Activated CD4-positive, alpha-beta T cell treated with anti-CD3 and anti-CD28 coated beads, Interleukin-2, amount 50 U/mL, for 24 hours (primary cell): ENCODE measurements at regions not wholly inside any gene's neighbourhood (a gene's known extent, or its start where the extent isn't known, plus 50 kb on each side); places are given as distances from the start of the nearest gene placed in this dataset.

ENCODE experiments used
- DNase-seq, 2 donors: peaks; one replicate each; pipeline ENCODE4 v3.0.0-alpha.2; 2020; ENCODE audit warnings: low read depth in 1 of 2, low spot score in 1 of 2

DNA sequence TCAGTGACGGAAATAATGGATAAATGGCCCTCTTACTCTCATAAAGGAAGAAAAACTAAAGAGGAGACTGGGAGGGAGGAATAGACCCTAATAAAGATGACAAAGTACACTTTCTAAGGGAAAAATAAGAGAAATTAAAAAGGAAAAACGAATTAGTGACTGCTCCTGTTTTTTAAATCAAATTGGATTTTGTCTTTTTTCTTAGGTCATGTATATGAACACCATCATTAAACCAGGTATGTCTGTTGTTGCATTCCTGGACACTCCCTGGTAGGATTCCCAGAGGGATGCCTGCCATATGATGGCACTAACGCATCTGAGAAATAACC is 59.4 kb upstream of the BTN3A2 start:
- DNase-seq = no peak

DNA sequence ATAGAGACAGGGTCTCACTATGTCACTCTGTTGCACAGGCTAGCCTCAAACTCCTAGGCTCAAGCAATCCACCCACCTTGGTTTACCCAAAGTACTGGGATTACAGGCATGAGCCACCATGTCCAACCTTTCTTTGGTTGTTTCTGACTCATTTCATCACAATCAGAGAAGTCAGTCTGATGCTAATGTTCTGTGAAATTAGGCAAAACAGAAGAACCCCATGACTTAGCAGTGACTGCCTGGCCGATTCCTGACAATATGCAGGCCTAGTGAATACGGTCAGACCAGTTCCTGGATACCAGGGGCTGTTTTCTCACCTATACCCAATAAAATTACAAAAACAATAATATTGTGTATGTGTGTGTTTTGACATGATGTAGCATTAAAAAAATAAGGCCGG is 58.8 kb upstream of the BTN3A2 start:
- no peak for DNase-seq

DNA sequence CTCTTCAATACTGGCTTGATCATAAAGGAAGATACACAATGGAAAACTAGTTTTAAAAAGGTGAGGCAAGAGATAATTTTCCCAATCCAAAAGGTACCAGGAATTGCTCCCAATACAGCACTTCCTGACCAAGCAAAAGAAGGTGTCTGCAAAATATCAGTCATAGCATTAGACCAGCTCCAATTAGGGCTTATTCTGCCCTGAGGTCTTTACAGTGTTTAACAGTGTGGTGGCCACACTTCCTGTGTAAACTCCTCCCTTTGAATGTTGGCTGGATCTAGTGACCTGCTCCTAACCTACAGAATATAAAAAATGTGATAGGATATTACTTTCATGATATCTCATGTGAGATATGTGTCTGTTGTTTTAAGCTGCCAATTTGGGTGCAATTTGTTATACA is 57.1 kb upstream of the BTN3A2 start:
- no peak for DNase-seq

DNA sequence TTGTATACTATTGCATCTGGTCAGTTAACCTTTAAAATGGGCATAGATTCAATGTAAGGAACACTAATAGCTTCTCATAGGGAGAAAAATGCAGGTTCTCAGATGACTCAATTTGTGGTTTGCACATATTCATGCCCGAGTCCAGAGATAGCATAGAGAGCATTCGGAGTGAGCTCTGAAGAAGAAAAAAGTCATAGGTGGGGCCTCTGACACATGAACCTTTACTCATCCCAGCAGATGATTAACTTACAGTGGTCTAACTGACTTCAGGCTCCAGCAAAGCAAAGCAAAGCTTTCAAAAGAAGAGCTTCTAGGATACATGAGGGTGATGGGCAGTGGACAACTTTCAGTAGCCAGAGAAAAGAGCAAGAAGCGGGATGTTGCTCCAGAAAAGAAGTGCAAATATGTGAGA is 55.3 kb upstream of the BTN3A2 start:
- no peak for DNase-seq

DNA sequence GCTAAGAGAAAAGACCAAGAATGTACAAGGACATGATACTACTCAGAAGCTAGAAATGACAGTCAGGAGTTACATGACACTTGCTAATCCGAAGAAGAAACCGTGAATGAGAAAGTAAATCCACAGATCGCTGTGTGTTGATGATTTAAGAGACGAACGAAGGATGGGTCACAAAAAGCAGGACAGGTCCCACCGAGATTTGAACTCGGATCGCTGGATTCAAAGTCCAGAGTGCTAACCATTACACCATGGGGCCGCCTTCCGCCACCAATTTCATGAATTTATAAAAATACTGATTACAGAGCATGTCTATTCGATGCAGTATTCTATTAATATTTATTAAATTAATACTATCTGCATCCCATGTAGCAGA is 54.0 kb upstream of the BTN3A2 start:
- peak in 1 of 2 donors; percentile 57 for DNase-seq

DNA sequence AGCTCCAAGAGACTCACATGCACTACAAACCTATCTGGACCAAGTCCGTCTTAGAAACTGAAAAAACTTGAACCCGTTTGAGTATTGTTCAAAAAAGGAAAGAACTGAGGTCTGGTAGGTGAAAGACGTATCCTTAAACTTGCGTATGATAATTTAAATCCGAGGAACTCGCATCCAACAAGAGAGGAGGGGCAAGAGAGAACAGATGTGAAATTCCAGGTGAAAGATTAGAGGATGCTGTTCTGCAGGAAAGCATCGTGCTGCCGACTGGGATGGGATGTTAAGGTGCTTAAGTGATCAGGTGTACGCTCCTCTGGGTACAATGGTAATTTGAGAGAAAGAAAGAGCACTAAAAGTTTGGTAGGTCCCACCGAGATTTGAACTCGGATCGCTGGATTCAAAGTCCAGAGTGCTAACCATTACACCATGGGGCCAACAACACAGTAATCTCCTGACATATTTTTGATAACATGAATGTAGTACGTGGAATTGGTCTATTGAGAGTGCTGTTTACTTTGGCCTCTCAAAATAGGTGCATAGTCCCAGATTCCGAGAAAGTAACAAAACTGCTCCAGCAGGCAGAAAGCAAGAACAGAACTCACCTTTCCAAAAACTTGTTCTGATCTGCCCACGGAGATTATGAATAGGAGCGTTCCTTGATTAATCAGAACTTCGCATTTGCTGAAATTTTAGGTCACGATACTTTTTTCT is 53.5 kb upstream of the BTN3A2 start:
- peak; percentile 42 to 74 for DNase-seq

DNA sequence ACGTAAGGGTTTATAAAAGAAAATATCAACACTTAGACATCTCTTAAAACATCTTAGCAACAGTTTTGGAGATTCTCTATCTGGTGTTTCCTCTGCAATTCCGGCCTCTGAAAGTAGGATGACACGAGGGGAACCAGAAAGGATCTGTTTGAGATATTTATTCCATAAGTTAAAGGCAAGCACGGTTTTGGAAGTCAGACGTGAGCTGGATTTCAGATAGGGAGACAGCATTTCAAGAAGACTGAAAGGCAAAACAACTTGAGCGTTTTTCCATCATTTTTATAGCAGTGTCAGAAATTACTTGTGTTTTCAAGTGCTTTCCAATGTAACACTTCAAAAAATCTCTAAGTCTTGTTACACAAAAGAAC is 52.9 kb upstream of the BTN3A2 start:
- no peak for DNase-seq

DNA sequence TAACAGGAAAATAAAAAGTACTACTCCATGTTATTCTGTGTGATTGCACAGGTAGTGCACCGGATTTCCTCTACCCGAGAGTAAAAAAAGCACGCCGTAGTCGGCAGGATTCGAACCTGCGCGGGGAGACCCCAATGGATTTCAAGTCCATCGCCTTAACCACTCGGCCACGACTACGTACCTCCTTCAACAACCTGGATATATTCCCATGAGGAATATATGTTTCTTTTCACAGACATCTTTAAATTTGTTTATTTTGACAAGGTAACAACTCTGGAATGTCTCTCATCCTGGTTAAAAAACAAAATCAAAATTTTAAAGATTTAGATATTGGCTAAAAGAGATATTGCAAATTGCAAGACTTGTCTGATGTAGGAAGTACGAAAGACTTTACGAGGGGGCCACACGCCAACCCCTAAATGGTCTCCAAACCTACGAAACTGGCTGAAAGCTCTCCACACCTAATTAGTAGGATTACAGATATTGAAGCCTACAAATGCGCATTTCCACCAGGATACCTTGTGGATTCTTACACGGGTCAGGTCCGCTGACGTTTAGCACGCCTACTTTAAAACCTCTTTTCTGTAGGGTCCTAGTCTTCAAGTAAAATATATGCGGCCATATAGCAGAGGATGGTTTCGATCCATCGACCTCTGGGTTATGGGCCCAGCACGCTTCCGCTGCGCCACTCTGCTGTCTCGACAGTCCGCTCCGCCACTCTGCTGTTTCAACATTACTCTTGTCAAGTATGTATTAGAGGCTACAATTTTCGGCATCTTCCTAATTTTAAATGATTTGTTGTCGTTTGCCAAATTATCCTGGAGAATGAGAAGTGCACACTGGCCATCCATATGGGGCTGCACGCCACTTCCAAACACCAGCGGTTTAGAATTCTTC is 52.2 kb upstream of the BTN3A2 start:
- DNase-seq = peak; percentile 79 to 88
